ENCODE measurements at regions not wholly inside any gene's neighbourhood (a gene's known extent, or its start where the extent isn't known, plus 50 kb on each side); places are given as distances from the start of the nearest gene placed in this dataset.

DNA sequence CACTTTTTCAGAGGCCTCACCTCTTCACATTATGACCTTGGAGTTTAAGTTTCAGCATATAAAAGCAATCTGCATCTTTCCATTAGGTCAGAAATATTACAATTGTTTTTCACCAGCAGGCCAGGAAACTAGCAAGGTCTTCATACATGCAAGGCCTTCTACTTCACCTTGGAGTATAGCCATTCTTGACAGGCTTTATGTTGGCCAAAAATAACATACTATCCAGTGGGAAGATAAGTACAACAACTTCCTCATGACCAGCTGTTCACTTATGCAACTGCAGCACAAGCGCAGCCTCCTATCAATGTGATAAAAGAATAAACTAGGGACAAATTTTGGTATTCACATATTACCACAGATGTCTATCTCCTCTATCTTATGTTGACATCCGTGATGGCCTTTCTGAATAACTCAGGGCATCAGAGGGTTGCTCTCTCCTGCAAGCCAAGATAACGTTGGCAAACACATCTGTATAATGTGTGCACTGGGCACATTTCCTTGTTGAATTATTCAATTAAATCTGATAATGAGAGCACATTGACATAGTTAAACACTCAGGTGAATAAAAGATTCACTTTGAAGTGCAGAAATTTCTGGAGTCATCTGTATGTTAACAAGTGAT is 239.8 kb downstream of the FZD1 start:
- TF ChIP-seq POLR2AphosphoS5 (IDR thresholded peaks at IDR 0.05): no peak
- TF ChIP-seq, protein P1, sequence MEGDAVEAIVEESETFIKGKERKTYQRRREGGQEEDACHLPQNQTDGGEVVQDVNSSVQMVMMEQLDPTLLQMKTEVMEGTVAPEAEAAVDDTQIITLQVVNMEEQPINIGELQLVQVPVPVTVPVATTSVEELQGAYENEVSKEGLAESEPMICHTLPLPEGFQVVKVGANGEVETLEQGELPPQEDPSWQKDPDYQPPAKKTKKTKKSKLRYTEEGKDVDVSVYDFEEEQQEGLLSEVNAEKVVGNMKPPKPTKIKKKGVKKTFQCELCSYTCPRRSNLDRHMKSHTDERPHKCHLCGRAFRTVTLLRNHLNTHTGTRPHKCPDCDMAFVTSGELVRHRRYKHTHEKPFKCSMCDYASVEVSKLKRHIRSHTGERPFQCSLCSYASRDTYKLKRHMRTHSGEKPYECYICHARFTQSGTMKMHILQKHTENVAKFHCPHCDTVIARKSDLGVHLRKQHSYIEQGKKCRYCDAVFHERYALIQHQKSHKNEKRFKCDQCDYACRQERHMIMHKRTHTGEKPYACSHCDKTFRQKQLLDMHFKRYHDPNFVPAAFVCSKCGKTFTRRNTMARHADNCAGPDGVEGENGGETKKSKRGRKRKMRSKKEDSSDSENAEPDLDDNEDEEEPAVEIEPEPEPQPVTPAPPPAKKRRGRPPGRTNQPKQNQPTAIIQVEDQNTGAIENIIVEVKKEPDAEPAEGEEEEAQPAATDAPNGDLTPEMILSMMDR (IDR thresholded peaks at IDR 0.05): no peak
